Stomach (tissue), 4 donors: ENCODE measurements at regions not wholly inside any gene's neighbourhood (a gene's known extent, or its start where the extent isn't known, plus 50 kb on each side); places are given as distances from the start of the nearest gene placed in this dataset.

Experiments
- EP300 ChIP-seq: sonication (generic); formaldehyde crosslinking; IDR thresholded peaks from one replicate; pipeline ENCODE4 v1.6.1; 2017; ENCODE audit warnings: antibody characterized with exemption
- POLR2A ChIP-seq, 4 donors: fragments of 450-650 bp; IDR thresholded peaks; one replicate each; pipeline ENCODE4 v1.6.1; 2016; ENCODE audit warnings: antibody characterized with exemption in 4 of 4, control low read depth in 2 of 4, mild to moderate bottlenecking in 1 of 4, moderate library complexity in 1 of 4
- POLR2AphosphoS5 ChIP-seq, 3 donors: sonication (generic); formaldehyde crosslinking; IDR thresholded peaks; one replicate each; pipeline ENCODE4 v1.6.1; 2016; ENCODE audit warnings: antibody characterized with exemption in 3 of 3
- TF ChIP-seq, protein P1 (sequence below), 7 experiments: fragments of 450-650 bp in 4 of 7; fragments of 200-600 bp in 3 of 7; sonication (generic) in 3 of 7; IDR thresholded peaks; one replicate each; pipeline ENCODE4 v1.5.1; 2016 to 2019; ENCODE audit warnings: antibody characterized with exemption in 7 of 7, control low read depth in 2 of 7, mild to moderate bottlenecking in 1 of 7

DNA sequence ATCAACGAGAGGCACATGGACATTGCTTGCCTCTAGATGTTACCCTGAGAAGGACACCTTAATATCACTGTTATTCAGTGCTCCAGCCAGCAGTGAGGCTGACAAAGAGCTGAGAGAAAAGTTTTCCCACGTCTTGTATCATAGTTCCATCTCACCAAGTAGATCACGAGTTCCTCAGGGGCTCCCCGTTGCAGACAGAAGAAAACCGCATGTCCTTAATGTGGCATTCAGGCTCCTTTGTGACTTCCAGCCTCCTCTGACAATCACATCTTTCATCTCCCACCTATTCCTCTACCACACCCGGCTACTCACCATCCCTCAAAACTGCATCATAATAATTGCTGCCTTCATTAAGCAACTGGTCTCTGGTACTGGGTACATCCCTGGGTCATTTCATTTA, 75.3 kb downstream of the DMRTA2 start:
- TF ChIP-seq, protein P1, sequence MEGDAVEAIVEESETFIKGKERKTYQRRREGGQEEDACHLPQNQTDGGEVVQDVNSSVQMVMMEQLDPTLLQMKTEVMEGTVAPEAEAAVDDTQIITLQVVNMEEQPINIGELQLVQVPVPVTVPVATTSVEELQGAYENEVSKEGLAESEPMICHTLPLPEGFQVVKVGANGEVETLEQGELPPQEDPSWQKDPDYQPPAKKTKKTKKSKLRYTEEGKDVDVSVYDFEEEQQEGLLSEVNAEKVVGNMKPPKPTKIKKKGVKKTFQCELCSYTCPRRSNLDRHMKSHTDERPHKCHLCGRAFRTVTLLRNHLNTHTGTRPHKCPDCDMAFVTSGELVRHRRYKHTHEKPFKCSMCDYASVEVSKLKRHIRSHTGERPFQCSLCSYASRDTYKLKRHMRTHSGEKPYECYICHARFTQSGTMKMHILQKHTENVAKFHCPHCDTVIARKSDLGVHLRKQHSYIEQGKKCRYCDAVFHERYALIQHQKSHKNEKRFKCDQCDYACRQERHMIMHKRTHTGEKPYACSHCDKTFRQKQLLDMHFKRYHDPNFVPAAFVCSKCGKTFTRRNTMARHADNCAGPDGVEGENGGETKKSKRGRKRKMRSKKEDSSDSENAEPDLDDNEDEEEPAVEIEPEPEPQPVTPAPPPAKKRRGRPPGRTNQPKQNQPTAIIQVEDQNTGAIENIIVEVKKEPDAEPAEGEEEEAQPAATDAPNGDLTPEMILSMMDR (IDR thresholded peaks at IDR 0.05) = no peak
- TF ChIP-seq POLR2A (IDR thresholded peaks at IDR 0.05) (no peak), POLR2AphosphoS5 (IDR thresholded peaks at IDR 0.05) (no peak), EP300 (no peak)
